H1 (cell line): ENCODE measurements at regions not wholly inside any gene's neighbourhood (a gene's known extent, or its start where the extent isn't known, plus 50 kb on each side); places are given as distances from the start of the nearest gene placed in this dataset.

Experiments used
- CTCF ChIA-PET: fragments of 300-600 bp; sonication (Branson Sonifier 250); formaldehyde crosslinking; loops from one replicate; lab custom pipeline; 2021; ENCODE audit not compliant: partially characterized antibody; lab: Charles Lee
- POLR2A ChIA-PET: fragments of 300-600 bp; sonication (Branson Sonifier 250); formaldehyde crosslinking; loops from one replicate; lab custom pipeline; 2021; ENCODE audit warnings: inconsistent platforms; ENCODE audit not compliant: partially characterized antibody; lab: Charles Lee
- DNase-seq, 2 experiments: peaks; one replicate each; pipeline versions ENCODE4 v3.0.0 to v3.0.0-alpha.2; 2010 to 2022; ENCODE audit warnings: low spot score in 2 of 2, low read depth in 1 of 2, mixed read lengths in 1 of 2
- FAIRE-seq: peaks from 2 replicates; lab custom pipeline; 2011; peaks lifted over from hg19 to GRCh38; lab: Jason Lieb, UNC
- H2AFZ ChIP-seq: 2 replicates; pipeline ENCODE4 v1.8.1; 2012; ENCODE audit warnings: low read length, inconsistent platforms
- H2AK5ac ChIP-seq: 2 replicates; pipeline ENCODE4 v1.6.1; 2013; ENCODE audit warnings: low read depth, low read length
- H2BK120ac ChIP-seq: replicated peaks from 2 replicates; pipeline ENCODE3; 2013; ENCODE audit warnings: low read depth, low read length, inconsistent platforms
- H2BK12ac ChIP-seq: 2 replicates; pipeline ENCODE4 v1.6.1; 2013; ENCODE audit warnings: low read depth, low read length
- H2BK15ac ChIP-seq: 2 replicates; pipeline ENCODE4 v1.6.1; 2013; ENCODE audit warnings: low read length
- H2BK20ac ChIP-seq: 2 replicates; pipeline ENCODE4 v1.6.1; 2013; ENCODE audit warnings: low read length
- H2BK5ac ChIP-seq: 2 replicates; pipeline ENCODE4 v1.6.1; 2013; ENCODE audit warnings: low read depth, low read length
- H3K14ac ChIP-seq: 2 replicates; pipeline ENCODE4 v1.6.1; 2013; ENCODE audit warnings: inconsistent platforms; ENCODE audit not compliant: insufficient read length
- H3K18ac ChIP-seq: 2 replicates; pipeline ENCODE4 v1.6.1; 2013; ENCODE audit warnings: low read length; ENCODE audit errors: extremely low read depth
- H3K23ac ChIP-seq: 2 replicates; pipeline ENCODE4 v1.6.1; 2013; ENCODE audit warnings: inconsistent platforms; ENCODE audit not compliant: insufficient read length
- H3K23me2 ChIP-seq: 2 replicates; pipeline ENCODE4 v1.6.1; 2013; ENCODE audit warnings: low read depth, low read length
- H3K27ac ChIP-seq: 2 replicates; pipeline ENCODE4 v1.6.1; 2011; ENCODE audit warnings: low read depth, low read length, inconsistent platforms
- H3K27me3 ChIP-seq, 4 experiments: replicated peaks in 1 of 4; 1 replicate in 1 of 4; 2 replicates in 3 of 4; pipeline versions ENCODE4 v1.6.1 to v1.8.1; 2011 to 2013; ENCODE audit warnings: low read length in 3 of 4, mild to moderate bottlenecking in 3 of 4, inconsistent platforms in 2 of 4, mixed read lengths in 2 of 4, moderate library complexity in 1 of 4; ENCODE audit not compliant: control insufficient read depth in 3 of 4, insufficient read depth in 3 of 4; ENCODE audit errors: extremely low read depth in 1 of 4
- H3K36me3 ChIP-seq, 4 experiments: 2 replicates each; pipeline versions ENCODE4 v1.6.1 to v1.8.1; 2011 to 2013; ENCODE audit warnings: mild to moderate bottlenecking in 4 of 4, low read length in 3 of 4, moderate library complexity in 2 of 4, control low read depth in 1 of 4, inconsistent platforms in 1 of 4; ENCODE audit not compliant: insufficient read depth in 4 of 4, control insufficient read depth in 2 of 4
- H3K4ac ChIP-seq: replicated peaks from 2 replicates; pipeline ENCODE3; 2013; ENCODE audit warnings: low read length, low read depth, mixed read lengths, inconsistent platforms; ENCODE audit not compliant: insufficient read length
- H3K4me1 ChIP-seq, 4 experiments: replicated peaks in 1 of 4; 1 replicate in 1 of 4; 2 replicates in 3 of 4; pipeline versions ENCODE4 v1.6.1 to v1.8.1; 2011 to 2013; ENCODE audit warnings: low read length in 3 of 4, inconsistent platforms in 2 of 4, mixed read lengths in 1 of 4; ENCODE audit not compliant: insufficient read depth in 4 of 4, control insufficient read depth in 3 of 4
- H3K4me2 ChIP-seq, 2 experiments: 2 replicates each; pipeline versions ENCODE4 v1.6.1 to v1.8.1; 2011 to 2013; ENCODE audit warnings: low read depth in 2 of 2, low read length in 2 of 2, control low read depth in 1 of 2, inconsistent platforms in 1 of 2, mild to moderate bottlenecking in 1 of 2; ENCODE audit not compliant: insufficient read depth in 1 of 2
- H3K4me3 ChIP-seq, 4 experiments: fragments of 200-600, 300-600 bp in 1 of 4; sonication (generic), shearing (Covaris generic), sonication (Bioruptor Twin) in 1 of 4; 2 replicates each; pipeline versions ENCODE4 v1.5.1 to v1.8.1; 2011 to 2016; ENCODE audit warnings: low read length in 4 of 4, low read depth in 3 of 4, control low read depth in 2 of 4, inconsistent platforms in 2 of 4, mild to moderate bottlenecking in 2 of 4, mixed read lengths in 1 of 4, moderate library complexity in 1 of 4; ENCODE audit not compliant: insufficient read depth in 2 of 4; ENCODE audit errors: extremely low read depth in 1 of 4
- H3K56ac ChIP-seq: replicated peaks from 2 replicates; pipeline ENCODE3; 2013; ENCODE audit warnings: low read depth, mild to moderate bottlenecking, mixed read lengths, low read length, inconsistent platforms; ENCODE audit not compliant: insufficient read length
- H3K79me1 ChIP-seq: 2 replicates; pipeline ENCODE4 v1.6.1; 2013; ENCODE audit warnings: low read depth, low read length, control low read depth
- H3K79me2 ChIP-seq, 2 experiments: 2 replicates each; pipeline versions ENCODE4 v1.6.1 to v1.8.1; 2012 to 2013; ENCODE audit warnings: low read length in 2 of 2, mild to moderate bottlenecking in 2 of 2, inconsistent platforms in 1 of 2; ENCODE audit not compliant: insufficient read depth in 2 of 2, control insufficient read depth in 1 of 2
- H3K9ac ChIP-seq, 4 experiments: replicated peaks in 1 of 4; 1 replicate in 1 of 4; 2 replicates in 3 of 4; pipeline versions ENCODE4 v1.6.1 to v1.8.1; 2011 to 2013; ENCODE audit warnings: low read depth in 3 of 4, low read length in 3 of 4, control low read depth in 2 of 4, mild to moderate bottlenecking in 2 of 4, moderate library complexity in 2 of 4, inconsistent platforms in 1 of 4; ENCODE audit errors: extremely low read depth in 1 of 4
- H3K9me3 ChIP-seq, 2 experiments: 2 replicates each; pipeline versions ENCODE4 v1.6.1 to v1.8.1; 2012 to 2013; ENCODE audit warnings: mild to moderate bottlenecking in 2 of 2, moderate library complexity in 2 of 2, control low read depth in 1 of 2, inconsistent platforms in 1 of 2, low read depth in 1 of 2, low read length in 1 of 2, mixed read lengths in 1 of 2; ENCODE audit not compliant: insufficient read depth in 2 of 2
- H4K20me1 ChIP-seq, 2 experiments: replicated peaks in 1 of 2; 2 replicates each; pipeline versions ENCODE3 to v1.8.1; 2011 to 2013; ENCODE audit warnings: inconsistent platforms in 2 of 2, low read length in 2 of 2, mild to moderate bottlenecking in 1 of 2; ENCODE audit not compliant: insufficient read depth in 2 of 2, control insufficient read depth in 1 of 2
- H4K5ac ChIP-seq: 2 replicates; pipeline ENCODE4 v1.6.1; 2013; ENCODE audit warnings: low read length, low read depth, mixed read lengths, inconsistent platforms; ENCODE audit not compliant: insufficient read length
- H4K8ac ChIP-seq: 2 replicates; pipeline ENCODE4 v1.8.0; 2013; ENCODE audit warnings: mild to moderate bottlenecking, moderate library complexity, low read length, inconsistent platforms; ENCODE audit not compliant: insufficient read depth; ENCODE audit errors: extremely low read depth
- H4K91ac ChIP-seq: replicated peaks from 2 replicates; pipeline ENCODE3; 2013; ENCODE audit warnings: low read length, mixed read lengths, inconsistent platforms; ENCODE audit not compliant: insufficient read length
- ASH2L ChIP-seq: fragments of 200-600, 300-600 bp; sonication (generic); IDR thresholded peaks from one replicate; pipeline ENCODE4 v1.7.1; 2017; ENCODE audit warnings: low read length
- BCL11A ChIP-seq, 2 experiments: IDR thresholded peaks; one replicate each; pipeline ENCODE4 v1.6.1; 2011; ENCODE audit warnings: low read depth in 2 of 2, low read length in 2 of 2, mild to moderate bottlenecking in 2 of 2
- CBX8 ChIP-seq: fragments of 300-800, 300-1000 bp; sonication (generic); IDR thresholded peaks from 2 replicates; pipeline ENCODE4 v1.7.1; 2016; ENCODE audit warnings: low read depth, low read length, borderline replicate concordance
- CHD2 ChIP-seq: IDR thresholded peaks from 2 replicates; pipeline ENCODE4 v1.6.1; 2012; ENCODE audit warnings: low read length, improper control_type of control experiment
- EZH2 ChIP-seq: fragments of 200-600 bp; sonication (generic); IDR thresholded peaks from 2 replicates; pipeline ENCODE4 v1.7.1; 2012; ENCODE audit warnings: low read depth, mild to moderate bottlenecking, moderate library complexity, low read length, inconsistent platforms; ENCODE audit not compliant: severe bottlenecking
- KDM1A ChIP-seq: fragments of 200-600, 300-600 bp; sonication (generic); IDR thresholded peaks from 2 replicates; pipeline ENCODE4 v1.7.1; 2016; ENCODE audit warnings: mild to moderate bottlenecking, low read length, borderline replicate concordance
- KDM4A ChIP-seq: IDR thresholded peaks from one replicate; pipeline ENCODE4 v1.7.1; 2012; ENCODE audit warnings: low read depth, mild to moderate bottlenecking, moderate library complexity, low read length, inconsistent platforms; ENCODE audit not compliant: severe bottlenecking
- RAD21 ChIP-seq, 2 experiments: IDR thresholded peaks in 1 of 2; conservative IDR thresholded peaks in 1 of 2; 2 replicates each; pipeline ENCODE4 v1.6.1; 2011; ENCODE audit warnings: low read depth in 2 of 2, low read length in 2 of 2, improper control_type of control experiment in 1 of 2, inconsistent platforms in 1 of 2, mild to moderate bottlenecking in 1 of 2, moderate library complexity in 1 of 2
- TCF12 ChIP-seq: IDR thresholded peaks from 2 replicates; pipeline ENCODE4 v1.6.1; 2011; ENCODE audit warnings: low read depth, mild to moderate bottlenecking, low read length
- WGBS, 2 experiments: shearing (Covaris generic) in 1 of 2; methylation state at CpG; one replicate each; pipeline versions ENCODE4 v1.1.6 to v1.1.7; 2013 to 2015; ENCODE audit warnings: low lambda C conversion rate in 2 of 2, mixed read lengths in 2 of 2, inconsistent platforms in 1 of 2, low coverage in 1 of 2, missing lambda C conversion rate in 1 of 2; ENCODE audit not compliant: insufficient replicate concordance in 2 of 2, insufficient coverage in 1 of 2, insufficient read length in 1 of 2; ENCODE audit errors: extremely low coverage in 1 of 2, missing lambda C conversion rate in 1 of 2; 5-methylcytosine and 5-hydroxymethylcytosine counted together
- TF ChIP-seq, protein P1 (sequence below): IDR thresholded peaks from 2 replicates; pipeline ENCODE4 v1.6.1; 2011; ENCODE audit warnings: low read depth, mild to moderate bottlenecking, low read length; ENCODE audit not compliant: insufficient read depth

DNA sequence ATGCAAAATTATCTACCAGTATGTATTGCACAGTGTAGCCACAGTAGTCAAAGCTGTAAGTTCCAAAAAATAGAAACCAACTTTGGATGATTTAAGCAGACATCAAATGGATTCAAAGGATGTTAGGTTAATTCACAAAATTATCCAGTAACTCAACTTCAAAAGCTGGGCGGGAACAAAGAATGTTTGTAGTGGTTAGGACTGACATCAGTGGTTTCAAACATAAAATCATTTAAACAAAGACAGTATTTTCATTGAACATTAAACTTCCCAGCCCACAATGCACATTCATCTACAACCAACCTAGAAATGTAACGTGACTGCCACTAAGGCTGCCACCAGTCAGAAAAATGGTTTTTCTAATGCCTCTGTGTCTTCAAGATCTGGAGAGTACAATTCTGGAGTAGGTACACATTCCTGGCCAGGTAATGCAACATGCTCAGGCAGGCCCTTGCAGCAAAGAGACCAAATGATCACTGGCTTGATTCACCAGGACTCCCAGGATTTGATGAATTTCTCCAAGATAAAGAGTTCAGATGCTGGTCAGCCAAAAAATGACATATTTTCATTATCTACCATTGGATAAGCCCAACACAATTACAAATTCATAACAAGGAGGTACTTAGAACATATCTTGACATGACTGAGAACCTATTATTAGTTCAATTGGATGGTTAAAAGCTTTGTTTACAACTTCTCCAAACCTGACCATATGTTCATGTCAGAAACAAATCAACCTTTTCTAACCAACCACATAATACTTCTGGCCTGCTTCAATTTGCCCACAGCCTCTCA is 189.8 kb upstream of the CNTN4 start:
- no peak overlapping the region for H4K91ac ChIP-seq
- TF ChIP-seq, protein P1, sequence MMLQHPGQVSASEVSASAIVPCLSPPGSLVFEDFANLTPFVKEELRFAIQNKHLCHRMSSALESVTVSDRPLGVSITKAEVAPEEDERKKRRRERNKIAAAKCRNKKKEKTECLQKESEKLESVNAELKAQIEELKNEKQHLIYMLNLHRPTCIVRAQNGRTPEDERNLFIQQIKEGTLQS = no peak
- TF ChIP-seq KDM4A = no peak
- no peak for TF ChIP-seq CHD2
- TF ChIP-seq CBX8 = no peak
- TF ChIP-seq BCL11A (IDR thresholded peaks at IDR 0.05; ENCODE audit: low read depth in 2 of 2, low read length in 2 of 2) = no peak
- no peak for TF ChIP-seq ASH2L
- no peak for TF ChIP-seq TCF12
- TF ChIP-seq KDM1A = no peak
- TF ChIP-seq RAD21 (IDR thresholded peaks at IDR 0.05 in 1 of 2, conservative IDR thresholded peaks at IDR 0.05 in 1 of 2; ENCODE audit: low read depth in 2 of 2, low read length in 2 of 2) = no peak
- no peak for TF ChIP-seq EZH2

More for the DNA sequence above, 189.8 kb upstream of the CNTN4 start:
- Histone ChIP-seq H3K4me3 (no peak overlapping the region), H3K27me3 (no peaks in the 10 kb centered on the region), H4K5ac (no peak overlapping the region), H3K4me2 (no peak overlapping the region), H2BK5ac (no peak overlapping the region), H3K14ac (no peak overlapping the region), H2AK5ac (no peak overlapping the region), H2BK12ac (no peak overlapping the region), H3K79me1 (no peaks in the 10 kb centered on the region), H2AFZ (no peak overlapping the region), H3K79me2 (no peaks in the 10 kb centered on the region), H4K8ac (no peak overlapping the region), H3K4me1 (no peaks in the 10 kb centered on the region), H3K23me2 (no peaks in the 10 kb centered on the region), H3K23ac (no peak overlapping the region), H2BK15ac (no peak overlapping the region), H3K18ac (no peak overlapping the region), H3K4ac (no peak overlapping the region), H3K9me3 (no peaks in the 10 kb centered on the region), H3K27ac (no peak overlapping the region), H4K20me1 (no peaks in the 10 kb centered on the region), H3K36me3 (no peaks in the 10 kb centered on the region), H3K56ac (no peak overlapping the region), H3K9ac (no peak overlapping the region), H2BK120ac (no peak overlapping the region), H2BK20ac (no peak overlapping the region)
- DNase-seq (no peak), FAIRE-seq (no peak)
- WGBS, 2 experiments = 47% methylated on average over 2 of the region's 2 CpGs; no CpG with 5 or more reads in 1 of the 2 experiments
- POLR2A ChIA-PET = no interaction called here
- CTCF ChIA-PET = interaction anchor here (1.0 kb wide), 1 partner anchor 247 kb away, joined by 3 read pairs; no protein-coding TSS in a partner anchor
